ENCODE measurements at regions not wholly inside any gene's neighbourhood (a gene's known extent, or its start where the extent isn't known, plus 50 kb on each side); places are given as distances from the start of the nearest gene placed in this dataset.

- no peak for DNase-seq (ENCODE audit: low read depth, low spot score)
- H3K4me3 ChIP-seq (ENCODE audit: low read length) = no peak overlapping the region
These were observed 50.5 kb upstream of the POU2AF2 start for GRCh38 chr11:111194860-111195568.

- DNase-seq (ENCODE audit: low read depth, low spot score) = no peak
- H3K4me3 ChIP-seq (ENCODE audit: low read length) = no peak overlapping the region
These were observed 51.5 kb upstream of the POU2AF2 start for GRCh38 chr11:111193924-111194490.

DNA sequence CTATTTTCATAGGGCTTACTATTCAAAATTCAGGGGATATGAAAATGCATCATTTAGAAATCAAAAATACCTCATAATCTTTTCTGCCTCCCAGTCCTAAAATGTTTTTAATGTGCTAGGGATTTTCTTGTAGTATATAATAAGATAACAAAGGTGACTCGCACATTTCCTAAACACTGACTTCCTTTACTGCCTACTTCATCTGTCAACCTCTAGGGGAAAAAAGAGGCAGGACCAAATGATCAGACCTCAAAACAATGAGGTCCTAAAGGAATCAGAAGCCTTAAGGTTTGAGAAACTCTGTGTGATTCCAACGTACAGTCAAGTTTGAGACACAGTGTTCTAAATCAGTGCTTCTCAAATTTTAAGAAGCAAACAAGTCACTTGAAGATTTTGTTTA lies 56.1 kb upstream of the POU2AF2 start:
- DNase-seq (ENCODE audit: low read depth, low spot score) = no peak
- H3K4me3 ChIP-seq (ENCODE audit: low read length) = no peak overlapping the region

GRCh38 chr11:111186308-111186915 lies 59.1 kb upstream of the POU2AF2 start:
- no peak for DNase-seq (ENCODE audit: low read depth, low spot score)
- no peak overlapping the region for H3K4me3 ChIP-seq (ENCODE audit: low read length)

DNA sequence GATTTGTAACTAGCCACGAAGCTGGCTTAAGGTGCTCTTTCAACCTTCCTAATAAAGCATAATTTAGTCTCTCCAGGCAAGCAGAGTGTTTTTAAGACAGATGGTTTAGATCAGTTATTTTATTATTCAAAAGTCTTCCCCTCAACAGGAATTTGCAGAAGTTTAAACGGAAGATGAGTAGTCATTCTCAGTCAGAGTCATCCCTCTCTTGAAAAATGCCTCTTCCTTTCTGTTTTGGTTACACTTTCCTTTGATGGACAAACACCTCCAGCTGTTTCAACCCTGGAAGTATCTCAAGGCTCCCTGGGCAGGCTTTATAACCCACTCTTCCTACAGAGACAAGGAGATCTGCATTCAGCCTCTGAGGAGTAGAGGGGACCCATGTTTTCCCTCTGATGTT lies 60.3 kb upstream of the POU2AF2 start:
- no peak for DNase-seq (ENCODE audit: low read depth, low spot score)
- H3K4me3 ChIP-seq (ENCODE audit: low read length) = no peak overlapping the region

DNA sequence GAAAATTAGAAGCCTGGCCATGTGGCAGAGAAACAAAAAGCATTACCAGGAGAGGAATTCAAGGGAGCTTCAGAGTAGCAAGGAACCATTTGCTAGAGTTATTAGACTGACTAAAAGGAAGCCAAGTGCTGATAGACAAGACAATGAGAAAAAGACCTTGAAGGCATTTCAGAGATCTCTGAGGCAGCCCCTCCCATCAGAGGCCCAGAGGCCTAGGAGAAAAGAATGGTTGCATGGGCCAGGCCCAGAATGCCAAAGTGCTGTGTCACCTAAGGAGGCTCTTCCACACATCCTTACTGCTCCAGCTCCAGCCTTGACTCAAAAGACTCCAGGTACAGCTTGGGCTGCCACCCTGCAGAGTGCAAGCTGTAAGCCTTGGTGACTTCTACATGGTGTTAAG lies 61.8 kb upstream of the POU2AF2 start:
- no peak overlapping the region for H3K4me3 ChIP-seq (ENCODE audit: low read length)
- DNase-seq (ENCODE audit: low read depth, low spot score) = no peak

- H3K4me3 ChIP-seq (ENCODE audit: low read length) = no peak overlapping the region
- no peak for DNase-seq (ENCODE audit: low read depth, low spot score)
These were observed 66.2 kb upstream of the POU2AF2 start for GRCh38 chr11:111179184-111179910.

- no peak overlapping the region for H3K4me3 ChIP-seq (ENCODE audit: low read length)
- no peak for DNase-seq (ENCODE audit: low read depth, low spot score)
These were observed 68.3 kb upstream of the POU2AF2 start for GRCh38 chr11:111177037-111177871.

DNA sequence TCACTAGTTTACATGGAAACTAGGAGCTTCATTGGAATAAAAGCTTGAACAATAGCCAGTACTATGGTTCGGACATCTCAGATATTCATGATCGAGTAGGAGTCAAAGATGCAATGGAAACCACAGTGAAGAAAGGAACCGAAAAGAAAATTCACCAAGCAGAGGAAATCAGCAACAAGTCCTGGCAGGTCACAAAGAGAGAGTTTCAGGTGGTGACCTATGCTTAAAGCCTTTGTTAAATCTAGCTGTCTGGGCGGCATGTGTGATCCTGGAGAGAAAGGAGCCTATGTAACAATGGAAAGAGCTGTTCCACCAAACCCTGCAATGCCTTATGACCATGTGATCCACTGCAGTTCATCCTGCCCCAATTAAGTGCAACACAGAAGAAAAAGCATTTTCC lies 68.9 kb upstream of the POU2AF2 start:
- no peak for DNase-seq (ENCODE audit: low read depth, low spot score)
- H3K4me3 ChIP-seq (ENCODE audit: low read length) = no peak overlapping the region

- H3K4me3 ChIP-seq (ENCODE audit: low read length) = no peak overlapping the region
- no peak for DNase-seq (ENCODE audit: low read depth, low spot score)
These were observed 72.3 kb upstream of the POU2AF2 start for GRCh38 chr11:111173221-111173620.

GRCh38 chr11:111172321-111172862 lies 73.1 kb upstream of the POU2AF2 start:
- DNase-seq (ENCODE audit: low read depth, low spot score) = no peak
- no peak overlapping the region for H3K4me3 ChIP-seq (ENCODE audit: low read length)

DNA sequence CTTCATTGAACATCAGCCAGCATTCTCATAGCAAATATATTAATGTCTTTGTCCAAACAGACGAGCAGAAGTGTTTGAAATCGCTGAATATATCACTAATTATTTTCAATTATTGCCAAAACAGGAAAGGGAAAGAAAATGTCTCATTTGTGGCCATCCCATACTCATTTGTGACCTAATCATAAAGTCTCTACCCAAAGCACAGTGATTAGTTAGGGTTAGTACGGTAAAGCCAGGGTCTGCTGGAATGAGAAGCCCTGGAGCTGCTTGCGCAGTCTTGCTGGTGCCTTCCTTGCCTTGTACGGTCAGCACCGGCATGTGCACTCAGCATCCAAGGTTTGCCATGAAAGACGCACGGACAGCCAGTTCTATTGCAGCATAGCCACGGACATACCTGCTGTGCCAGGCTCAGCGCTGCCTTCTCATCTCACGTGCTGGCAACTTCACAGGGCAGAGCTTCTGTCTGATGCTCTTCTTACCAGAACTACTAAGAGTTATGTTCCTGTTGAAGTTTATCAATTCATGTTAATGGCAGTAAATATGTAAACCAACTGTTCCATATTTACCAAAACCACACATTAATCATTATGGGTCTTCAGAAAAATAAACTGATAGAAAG lies 74.7 kb upstream of the POU2AF2 start:
- no peak overlapping the region for H3K4me3 ChIP-seq (ENCODE audit: low read length)
- DNase-seq (ENCODE audit: low read depth, low spot score) = no peak

GRCh38 chr11:111169367-111169766 lies 76.2 kb upstream of the POU2AF2 start:
- H3K4me3 ChIP-seq (ENCODE audit: low read length) = no peak overlapping the region
- DNase-seq (ENCODE audit: low read depth, low spot score) = no peak

- DNase-seq (ENCODE audit: low read depth, low spot score) = no peak
- H3K4me3 ChIP-seq (ENCODE audit: low read length) = no peak overlapping the region
These were observed 76.7 kb upstream of the POU2AF2 start for GRCh38 chr11:111168871-111169270.

DNA sequence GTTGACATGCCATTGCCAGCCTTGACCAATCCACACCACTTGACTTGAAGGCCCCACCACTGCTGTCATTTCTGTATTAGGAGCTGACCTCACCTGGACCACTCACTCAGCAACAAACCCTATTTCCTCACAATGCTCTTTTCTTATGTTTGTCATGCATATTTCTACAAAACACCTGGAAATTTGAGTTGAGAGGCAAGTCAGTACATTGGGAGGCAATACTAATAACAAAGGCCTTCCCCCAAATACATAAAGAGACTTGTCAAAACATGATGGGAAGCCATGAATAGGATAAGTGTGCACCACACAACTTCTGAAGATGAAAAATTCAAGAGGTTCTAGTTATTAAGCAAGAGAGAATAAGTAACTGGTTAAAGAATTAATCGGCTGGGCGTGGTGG lies 77.9 kb upstream of the POU2AF2 start:
- H3K4me3 ChIP-seq (ENCODE audit: low read length) = no peak overlapping the region
- no peak for DNase-seq (ENCODE audit: low read depth, low spot score)

- no peak overlapping the region for H3K4me3 ChIP-seq (ENCODE audit: low read length)
- DNase-seq (ENCODE audit: low read depth, low spot score) = no peak
These were observed 78.9 kb upstream of the POU2AF2 start for GRCh38 chr11:111166598-111166997.

GRCh38 chr11:111162305-111162704 lies 83.2 kb upstream of the POU2AF2 start:
- H3K4me3 ChIP-seq (ENCODE audit: low read length) = no peak overlapping the region
- peak; percentile 6 for DNase-seq (ENCODE audit: low read depth, low spot score)

DNA sequence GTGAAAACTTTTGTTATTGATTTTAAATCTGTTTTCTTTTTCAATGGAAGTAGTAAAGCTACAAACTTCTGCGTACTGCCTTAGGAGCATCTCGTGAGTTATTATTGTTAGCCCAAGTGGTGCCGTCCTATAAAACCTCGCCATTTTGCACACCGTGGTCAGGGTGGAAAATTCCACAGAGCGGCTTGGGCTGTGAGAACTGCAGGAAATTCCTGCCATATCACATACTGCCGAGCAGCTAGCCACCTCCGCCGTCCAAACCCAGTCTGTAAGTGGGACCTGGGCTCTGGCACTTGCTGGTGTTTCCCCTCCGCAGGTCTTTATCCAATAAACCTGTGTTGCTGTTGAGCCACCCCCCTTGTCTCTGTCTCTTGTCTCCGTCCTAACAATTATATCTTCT lies 88.0 kb upstream of the POU2AF2 start:
- no peak overlapping the region for H3K4me3 ChIP-seq (ENCODE audit: low read length)

GRCh38 chr11:111155021-111155420 lies 90.5 kb upstream of the POU2AF2 start:
- no peak overlapping the region for H3K4me3 ChIP-seq (ENCODE audit: low read length)

More for the DNA sequence above, 88.0 kb upstream of the POU2AF2 start:
- no peak for DNase-seq (ENCODE audit: low read depth, low spot score)

More at GRCh38 chr11:111155021-111155420, 90.5 kb upstream of the POU2AF2 start:
- no peak for DNase-seq (ENCODE audit: low read depth, low spot score)

All from Jurkat, Clone E6-1 (cell line).